GOT3 (cell line): ENCODE measurements at regions not wholly inside any gene's neighbourhood (a gene's known extent, or its start where the extent isn't known, plus 50 kb on each side); places are given as distances from the start of the nearest gene placed in this dataset.
A peak's percentile ranks its signal among the peaks of the same experiment; 100 is the strongest.
"Not testable (repeated sequence)": the region's sequence is repeated elsewhere in the genome, so short reads cannot be mapped to it uniquely, and the experiment has no call there.

ENCODE experiments used
- DNase-seq: peaks from one replicate; lab custom pipeline; 2025; ENCODE audit warnings: mixed read lengths; lab: John Stamatoyannopoulos, UW

GRCh38 chrX:3837958-3838643 is 124.7 kb upstream of the PRKX start:
- DNase-seq: not testable (repeated sequence)

DNA sequence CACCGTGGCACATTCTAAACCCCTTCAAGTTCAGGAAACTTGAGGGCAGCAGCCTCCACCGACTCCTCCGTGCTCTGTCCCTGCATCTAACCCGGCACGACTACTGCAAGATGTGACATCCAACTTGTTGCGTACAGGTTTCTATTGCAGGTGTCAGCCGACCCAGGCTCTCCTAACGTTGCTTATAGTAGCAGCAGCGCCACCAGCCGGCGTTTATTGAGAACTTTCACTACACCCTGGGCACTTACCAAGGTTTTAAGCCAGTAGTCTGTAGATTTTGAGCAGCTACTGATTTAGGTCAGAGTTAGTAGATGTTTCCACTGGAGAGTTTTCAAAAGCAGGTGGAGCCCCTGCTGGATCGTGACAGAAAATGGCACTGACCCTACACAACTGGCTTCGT is 123.8 kb upstream of the PRKX start:
- DNase-seq: not testable (repeated sequence)

DNA sequence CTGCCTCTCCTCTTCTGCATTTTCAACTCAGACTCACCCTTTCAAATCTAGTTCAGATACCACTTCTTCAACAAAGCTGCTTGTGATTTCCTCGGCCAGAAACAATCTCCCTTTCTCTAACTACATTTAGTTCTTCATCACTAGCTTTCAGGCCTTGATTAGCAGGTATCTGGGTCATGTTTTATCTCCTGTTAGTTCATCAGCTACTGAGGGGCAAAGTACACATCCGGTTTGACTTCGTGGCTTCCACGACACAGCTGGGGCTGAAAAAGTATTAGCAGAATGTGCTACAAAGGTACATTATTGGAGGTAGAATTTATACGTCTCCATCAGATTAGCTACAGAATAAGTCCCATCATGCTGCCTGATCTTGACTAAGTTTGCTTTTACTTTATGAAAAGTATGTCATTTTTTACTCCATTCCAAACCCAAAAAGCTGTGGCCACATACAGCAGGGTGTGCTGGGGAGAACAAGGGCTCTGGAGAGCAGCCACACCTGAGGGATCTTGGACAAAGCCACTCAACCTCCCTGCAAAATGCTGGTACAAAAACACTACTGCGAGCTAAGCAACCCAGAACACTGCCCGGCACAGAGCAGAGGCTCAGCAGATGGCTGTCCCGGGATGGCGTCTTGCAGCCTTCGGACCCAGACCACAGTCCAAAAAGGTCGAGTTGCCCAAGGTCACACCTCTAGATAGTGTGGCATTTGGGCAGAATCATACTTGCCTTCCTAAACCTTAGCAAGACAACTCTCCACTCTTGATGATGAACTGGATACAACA is 120.5 kb upstream of the PRKX start:
- not testable (repeated sequence) for DNase-seq

DNA sequence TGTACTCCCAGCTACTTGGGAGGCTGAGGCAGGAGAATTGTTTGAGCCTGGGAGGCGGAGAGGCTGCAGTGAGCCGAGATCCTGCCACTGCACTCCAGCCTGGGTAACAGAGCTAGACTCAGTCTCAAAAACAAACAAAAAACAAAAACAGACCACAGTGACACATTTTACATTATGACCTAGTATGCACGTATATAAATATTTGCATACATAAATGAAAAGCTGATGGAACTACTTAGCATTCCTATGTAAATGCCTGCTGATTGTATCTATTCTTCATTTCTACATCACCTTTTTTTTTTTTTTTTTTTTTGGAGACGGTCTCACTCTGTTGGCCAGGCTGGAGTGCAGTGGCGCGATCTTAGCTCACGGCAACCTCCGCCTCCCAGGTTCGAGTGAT is 116.6 kb upstream of the PRKX start:
- DNase-seq: not testable (repeated sequence)

DNA sequence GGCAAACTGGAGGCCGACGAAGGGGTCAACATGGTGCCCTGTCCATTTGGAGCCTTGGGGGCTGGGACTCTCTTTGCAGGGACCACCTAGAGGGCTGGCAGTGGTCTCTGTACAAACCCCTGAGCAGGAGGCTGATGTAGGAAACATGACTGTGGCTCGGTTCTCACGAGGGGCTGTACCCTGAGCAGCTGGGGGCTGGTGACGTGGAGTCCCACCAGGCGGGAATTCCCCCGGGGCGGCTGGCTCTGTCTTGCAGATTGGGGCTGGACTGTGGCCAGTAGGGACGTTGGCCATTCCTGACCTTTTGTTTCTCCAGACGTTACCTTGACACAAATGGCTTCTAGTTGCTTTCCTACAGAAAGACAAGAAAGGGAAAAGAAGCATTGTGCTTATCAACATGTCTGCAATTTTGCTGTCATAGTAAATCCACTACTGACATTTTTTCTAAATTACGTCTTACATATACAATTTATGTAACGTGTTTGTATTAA is 115.6 kb upstream of the PRKX start:
- DNase-seq: not testable (repeated sequence)

DNA sequence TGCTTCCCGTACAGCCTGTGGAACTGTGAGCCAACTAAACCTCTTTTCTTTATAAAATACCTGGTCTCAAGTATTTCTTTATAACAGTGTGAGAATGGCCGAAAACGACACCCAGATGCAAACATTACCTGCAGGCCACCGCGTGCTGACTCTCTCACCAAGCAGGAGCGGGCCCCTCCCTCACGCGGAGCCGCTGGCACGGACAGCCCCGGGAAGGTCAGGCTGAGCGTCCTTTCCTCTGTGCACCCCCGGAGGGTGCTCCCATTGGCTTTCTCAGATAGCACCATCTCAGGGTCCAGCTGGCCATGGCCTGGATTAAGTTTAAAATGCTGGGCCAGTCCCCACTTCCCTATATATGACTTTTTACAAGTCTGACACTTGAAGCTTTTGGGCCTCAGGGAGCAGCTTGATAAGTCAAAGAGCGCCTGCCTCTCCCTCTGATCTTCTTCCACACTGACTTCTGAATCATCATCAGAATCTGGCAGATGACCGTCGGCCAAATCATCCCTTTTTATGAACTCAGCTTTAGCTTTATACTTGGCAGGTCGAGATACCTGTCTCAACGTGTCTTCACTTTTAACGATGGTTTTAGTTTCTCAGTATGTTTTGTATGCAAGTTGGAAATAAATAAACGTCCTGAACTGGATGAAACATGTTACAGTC is 115.1 kb upstream of the PRKX start:
- not testable (repeated sequence) for DNase-seq

GRCh38 chrX:3824008-3824407 is 110.6 kb upstream of the PRKX start:
- not testable (repeated sequence) for DNase-seq

- DNase-seq: no peak
Measured at GRCh38 chrX:3820167-3820566, 106.7 kb upstream of the PRKX start.

GRCh38 chrX:3817480-3817879 is 104.0 kb upstream of the PRKX start:
- not testable (repeated sequence) for DNase-seq

- peak; percentile 22 for DNase-seq
Measured at GRCh38 chrX:3815896-3816664, 102.6 kb upstream of the PRKX start.

- no peak for DNase-seq
Measured at GRCh38 chrX:3811331-3812311, 98.2 kb upstream of the PRKX start.

- DNase-seq: no peak
Measured at GRCh38 chrX:3807906-3808305, 94.5 kb upstream of the PRKX start.

DNA sequence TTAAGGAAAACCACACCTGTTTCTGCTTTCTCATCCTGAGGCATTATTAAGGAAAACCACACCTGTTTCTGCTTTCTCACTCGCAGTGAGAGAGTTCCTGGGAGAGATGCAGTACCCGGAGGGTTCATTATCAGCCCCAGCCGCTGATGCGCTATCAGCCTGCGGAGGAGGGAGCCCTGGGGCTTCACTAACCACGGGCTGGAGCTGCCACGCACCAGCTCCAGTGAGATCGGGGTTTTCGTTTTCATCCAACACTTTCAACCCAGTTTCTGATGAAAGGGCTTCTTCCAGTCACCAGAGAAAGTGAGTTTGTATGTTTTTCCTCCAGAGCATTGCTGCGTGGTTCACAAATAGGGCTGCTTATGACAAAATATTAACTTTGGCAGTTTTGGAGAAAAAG is 93.2 kb upstream of the PRKX start:
- DNase-seq: no peak

DNA sequence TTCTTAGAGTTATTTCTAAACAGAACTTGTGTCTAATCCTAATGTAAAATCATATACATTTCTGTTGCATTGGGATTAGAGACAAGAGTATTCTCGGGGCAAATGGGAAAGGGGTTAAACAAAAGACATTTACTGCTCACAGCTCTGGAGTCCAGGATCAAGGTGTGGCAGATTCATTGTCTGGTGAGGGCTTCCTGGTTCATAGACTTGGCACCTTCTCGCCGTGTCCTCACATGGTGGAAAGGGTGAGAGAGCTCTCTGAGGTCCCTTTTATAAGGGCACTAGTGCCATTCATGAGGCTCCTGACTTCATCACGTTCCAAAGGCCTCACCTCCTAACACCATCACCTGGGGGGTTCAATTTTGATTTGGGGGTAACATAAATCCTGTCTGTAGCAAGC is 90.3 kb upstream of the PRKX start:
- no peak for DNase-seq

DNA sequence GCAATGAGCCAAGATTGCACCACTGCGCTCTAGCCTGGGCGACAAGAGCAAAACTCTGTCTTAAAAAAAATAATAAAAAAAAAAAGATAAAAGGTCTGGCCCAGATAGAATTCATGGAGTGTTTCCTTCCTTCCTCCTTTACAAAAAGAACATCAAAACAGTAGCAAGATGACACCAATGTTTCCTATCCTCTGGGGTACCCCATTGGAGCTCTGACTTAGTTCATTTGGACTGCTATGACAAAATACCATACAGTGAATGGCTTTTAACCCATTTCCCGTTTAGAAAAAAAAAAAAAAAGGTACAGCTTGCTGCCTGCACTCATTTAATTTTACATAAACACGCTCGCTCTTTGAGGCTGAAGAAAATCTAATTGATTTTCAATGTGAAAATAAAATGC is 89.9 kb upstream of the PRKX start:
- DNase-seq: no peak

GRCh38 chrX:3795411-3795810 is 82.0 kb upstream of the PRKX start:
- not testable (repeated sequence) for DNase-seq

GRCh38 chrX:3791449-3791848 is 78.0 kb upstream of the PRKX start:
- no peak for DNase-seq

DNA sequence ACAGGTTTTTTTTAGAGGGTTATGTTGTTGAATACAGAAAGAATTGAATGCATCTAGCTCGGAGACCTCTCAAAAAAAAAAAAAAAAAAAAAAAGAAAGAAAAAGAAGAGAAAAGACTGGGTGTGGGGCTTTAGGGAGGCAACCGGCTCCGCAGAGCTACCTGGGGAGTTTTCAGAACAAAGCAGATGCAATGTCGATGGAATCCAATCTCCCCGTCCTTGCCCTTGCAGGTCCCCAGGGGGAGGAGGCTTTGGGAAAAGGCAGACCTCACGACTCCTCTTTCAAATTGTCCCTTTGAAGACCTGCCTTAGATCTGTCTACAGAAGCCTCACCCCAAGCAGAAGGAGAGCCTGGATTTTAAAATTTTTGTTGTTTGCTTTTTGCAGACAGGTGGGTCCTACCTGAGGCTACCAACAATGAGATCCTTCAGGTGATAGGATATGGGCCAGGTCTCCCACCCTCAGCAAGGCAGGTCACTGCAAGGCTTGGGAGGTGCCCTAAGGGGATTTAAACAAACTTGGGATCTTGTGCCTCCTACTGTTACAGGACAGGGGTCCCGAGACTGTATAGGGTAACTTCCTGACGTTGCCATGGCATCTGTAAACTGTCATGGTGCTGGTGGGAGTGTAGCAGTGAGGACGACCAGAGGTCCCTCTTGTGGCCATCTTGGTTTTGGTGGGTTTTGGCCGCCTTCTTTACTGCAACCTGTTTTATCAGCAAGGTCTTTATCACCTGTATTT is 75.2 kb upstream of the PRKX start:
- DNase-seq: no peak

DNA sequence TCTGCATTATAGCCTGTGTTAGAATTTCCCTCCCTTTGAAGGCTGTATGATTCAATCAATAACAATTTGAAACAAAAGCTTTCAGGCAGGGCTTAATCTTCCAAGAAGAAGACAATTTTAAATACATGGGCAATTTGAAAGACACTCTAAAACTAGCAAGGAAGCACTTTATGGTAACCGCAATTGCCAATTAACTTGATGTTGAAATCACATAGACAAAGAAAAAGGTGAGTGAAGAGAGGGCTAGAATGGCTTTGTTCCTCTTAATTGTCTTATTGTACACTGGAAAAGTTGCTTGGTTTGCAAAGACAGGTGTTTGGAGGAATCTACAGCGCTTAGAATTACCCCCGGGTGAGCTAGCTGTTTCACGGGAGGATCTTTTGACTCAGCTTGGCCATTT is 74.4 kb upstream of the PRKX start:
- no peak for DNase-seq

DNA sequence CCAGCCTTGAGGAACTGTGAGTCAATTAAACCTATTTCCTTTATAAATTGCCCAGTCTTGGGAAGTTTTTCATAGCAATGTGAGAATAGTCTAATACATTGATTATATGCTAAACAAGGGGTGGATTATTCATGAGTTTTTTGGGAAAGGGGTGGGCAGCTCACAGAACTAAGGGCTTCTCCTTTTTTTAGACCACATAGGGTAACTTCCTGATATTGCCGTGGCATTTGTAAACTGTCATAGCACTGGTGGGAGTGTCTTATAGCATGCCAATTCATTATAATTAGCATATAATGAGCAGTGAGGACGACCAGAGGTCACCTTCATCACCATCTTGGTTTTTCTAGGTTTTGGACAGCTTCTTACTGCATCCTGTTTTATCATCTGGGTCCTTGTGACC is 72.4 kb upstream of the PRKX start:
- DNase-seq: not testable (repeated sequence)
